HG02610 (cell line): ENCODE measurements at regions not wholly inside any gene's neighbourhood (a gene's known extent, or its start where the extent isn't known, plus 50 kb on each side); places are given as distances from the start of the nearest gene placed in this dataset.

Experiments
- ATAC-seq: cut with Tn5 transposase; IDR thresholded peaks from one replicate; pipeline ENCODE4 v1.9.1; 2021; ENCODE audit warnings: mild to moderate bottlenecking, moderate library complexity; ENCODE audit not compliant: unreplicated experiment

DNA sequence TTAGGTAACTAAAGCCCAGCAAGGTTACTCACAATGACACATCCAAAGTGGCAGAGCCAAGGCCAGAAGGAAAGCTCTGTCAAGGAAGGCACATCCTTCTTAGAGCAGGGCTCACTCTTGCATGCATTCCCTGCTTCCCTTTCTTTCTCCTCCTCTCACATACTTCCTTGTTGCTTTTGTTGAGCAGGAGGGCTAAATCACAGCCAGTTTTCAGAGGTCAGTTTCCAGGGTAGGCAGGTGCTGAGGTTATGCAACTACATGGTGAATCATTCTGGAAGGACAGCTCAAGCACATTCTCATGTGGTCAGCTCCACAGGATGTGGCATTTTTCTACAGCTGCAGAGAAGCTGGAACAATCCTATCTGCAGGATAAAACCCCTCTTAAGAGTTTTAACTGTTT, 275.6 kb downstream of the ZNF621 start:
- ATAC-seq = no peak

DNA sequence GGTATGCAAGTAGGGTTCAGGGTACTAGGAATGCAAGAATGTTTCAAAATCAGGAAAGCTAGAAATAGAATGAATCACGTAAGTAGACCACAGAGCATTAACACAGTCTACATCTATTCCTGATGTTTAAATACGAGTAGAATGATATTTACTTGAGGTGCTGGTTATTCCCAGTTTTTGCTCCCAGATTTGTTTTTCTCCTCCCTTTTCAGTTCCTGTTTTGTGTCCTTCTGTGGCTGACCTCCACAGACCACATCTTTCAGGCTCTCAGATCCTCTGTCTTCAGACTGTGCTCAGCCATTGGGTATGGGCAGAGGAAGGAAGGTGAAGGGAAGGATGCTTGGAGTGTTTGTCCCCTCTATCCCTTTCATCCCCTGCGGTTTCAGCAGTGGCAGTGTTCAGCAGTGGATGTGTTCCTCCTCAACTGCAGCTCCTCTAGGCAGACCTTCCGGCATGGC, 276.6 kb downstream of the ZNF621 start:
- no peak for ATAC-seq

DNA sequence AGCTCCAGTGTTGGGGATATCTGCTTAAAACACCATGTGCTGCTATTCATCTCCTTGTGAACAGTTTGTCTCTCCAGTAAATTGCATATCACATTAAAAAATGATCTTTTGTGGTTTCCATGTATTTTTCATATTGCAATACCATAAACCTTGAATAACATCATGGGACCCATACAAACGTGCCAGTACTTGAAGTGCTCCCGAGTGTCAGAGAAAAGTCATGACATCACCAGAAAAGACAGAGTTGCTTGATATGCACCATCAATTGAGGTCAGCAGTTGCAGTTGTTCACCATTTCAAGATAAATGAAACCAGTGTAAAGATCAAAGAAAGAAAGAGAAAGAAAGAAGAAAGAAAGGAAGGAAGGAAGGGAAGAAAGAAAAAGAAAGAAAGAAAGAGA, 278.6 kb downstream of the ZNF621 start:
- no peak for ATAC-seq

DNA sequence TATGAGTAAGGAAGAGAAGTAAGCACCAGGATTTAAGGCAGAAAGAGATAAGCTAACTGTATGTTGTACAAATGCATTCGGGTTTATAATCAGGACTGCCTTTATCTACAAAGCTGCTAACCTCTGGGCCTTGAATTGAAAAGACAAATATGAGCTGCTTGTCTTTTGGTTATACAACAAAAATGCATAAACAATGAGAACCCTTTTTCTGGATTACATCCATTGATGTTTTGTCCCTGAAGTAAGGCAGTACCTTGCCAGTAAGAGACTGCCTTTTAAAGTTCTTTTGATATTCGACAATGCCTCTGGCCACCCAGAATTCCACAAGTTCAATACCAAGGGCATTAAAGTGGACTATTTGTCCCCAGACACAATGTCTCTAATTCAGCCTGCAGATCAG, 280.7 kb downstream of the ZNF621 start:
- no peak for ATAC-seq

DNA sequence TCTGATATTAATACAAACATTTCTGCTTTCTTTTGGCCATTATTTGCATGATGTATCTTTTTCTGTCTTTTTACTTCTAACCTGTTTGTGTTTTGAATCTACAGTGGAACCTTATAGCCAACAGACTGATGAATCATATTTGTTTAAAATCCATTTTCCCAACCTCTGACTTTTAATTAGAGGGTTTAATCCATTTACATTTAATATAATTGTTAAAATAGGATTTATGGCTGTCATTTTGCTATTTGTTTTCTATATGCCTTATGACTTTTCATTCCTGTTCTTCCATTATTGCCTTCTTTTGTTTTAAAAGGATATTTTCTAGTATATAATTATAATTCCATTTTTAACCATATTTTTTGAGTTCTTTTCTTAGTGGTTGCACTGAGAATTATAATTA, 286.1 kb downstream of the ZNF621 start:
- no peak for ATAC-seq

DNA sequence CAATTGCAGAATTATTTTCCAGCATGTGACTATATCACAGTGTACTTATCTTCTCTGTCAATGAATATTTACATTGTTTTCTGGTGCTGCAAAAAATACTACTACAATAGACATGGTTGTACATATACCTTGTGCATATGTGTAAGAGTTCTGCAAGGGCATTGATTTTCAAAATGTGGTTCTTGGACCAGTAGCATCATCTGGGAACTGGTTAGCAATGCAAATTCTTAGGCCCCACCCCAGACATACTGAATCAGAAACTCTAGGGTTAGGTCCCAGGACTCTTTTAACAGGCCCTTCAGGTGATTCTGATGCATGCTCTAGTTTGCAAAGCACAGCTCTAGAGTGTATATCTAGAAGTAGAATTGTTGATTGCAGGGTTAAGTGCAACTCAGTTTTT, 292.3 kb downstream of the ZNF621 start:
- no peak for ATAC-seq

DNA sequence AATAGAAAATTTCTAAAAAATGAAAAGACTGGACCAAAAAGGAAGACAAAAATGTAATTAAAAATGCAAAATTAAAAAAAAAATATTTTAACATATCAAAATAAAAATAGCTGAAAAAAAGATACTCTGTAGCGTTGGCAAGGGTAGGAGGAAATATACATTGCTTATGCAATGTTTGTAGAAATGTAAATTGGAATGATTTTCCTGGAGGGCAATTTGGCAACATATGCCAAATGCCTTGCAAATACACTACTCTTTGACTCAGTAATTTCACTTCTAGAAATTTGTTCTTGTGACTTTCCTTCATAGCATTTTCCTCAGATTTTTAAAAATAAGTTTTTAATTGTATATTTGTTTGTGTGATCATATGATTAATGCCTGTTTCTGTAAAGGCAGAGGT, 296.6 kb downstream of the ZNF621 start:
- ATAC-seq = no peak

DNA sequence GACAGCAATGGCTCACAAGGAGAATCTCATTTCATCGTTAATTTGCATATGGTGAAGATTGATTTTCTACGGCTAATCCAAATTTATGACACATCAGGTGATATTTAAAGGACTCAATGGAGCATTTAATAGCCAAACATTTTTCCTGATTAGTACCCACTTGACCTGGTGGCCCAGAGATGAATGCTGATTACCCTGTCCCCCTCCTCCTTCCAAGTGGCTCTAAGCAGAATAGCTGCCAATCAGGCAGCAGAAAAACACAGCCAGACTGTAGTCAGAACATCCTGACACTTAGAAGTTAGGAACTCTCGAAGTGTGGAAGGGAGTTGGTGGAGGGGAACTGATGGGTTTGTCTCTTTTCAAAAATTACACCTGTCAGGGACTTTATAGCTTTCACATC, 302.5 kb downstream of the ZNF621 start:
- ATAC-seq = no peak

DNA sequence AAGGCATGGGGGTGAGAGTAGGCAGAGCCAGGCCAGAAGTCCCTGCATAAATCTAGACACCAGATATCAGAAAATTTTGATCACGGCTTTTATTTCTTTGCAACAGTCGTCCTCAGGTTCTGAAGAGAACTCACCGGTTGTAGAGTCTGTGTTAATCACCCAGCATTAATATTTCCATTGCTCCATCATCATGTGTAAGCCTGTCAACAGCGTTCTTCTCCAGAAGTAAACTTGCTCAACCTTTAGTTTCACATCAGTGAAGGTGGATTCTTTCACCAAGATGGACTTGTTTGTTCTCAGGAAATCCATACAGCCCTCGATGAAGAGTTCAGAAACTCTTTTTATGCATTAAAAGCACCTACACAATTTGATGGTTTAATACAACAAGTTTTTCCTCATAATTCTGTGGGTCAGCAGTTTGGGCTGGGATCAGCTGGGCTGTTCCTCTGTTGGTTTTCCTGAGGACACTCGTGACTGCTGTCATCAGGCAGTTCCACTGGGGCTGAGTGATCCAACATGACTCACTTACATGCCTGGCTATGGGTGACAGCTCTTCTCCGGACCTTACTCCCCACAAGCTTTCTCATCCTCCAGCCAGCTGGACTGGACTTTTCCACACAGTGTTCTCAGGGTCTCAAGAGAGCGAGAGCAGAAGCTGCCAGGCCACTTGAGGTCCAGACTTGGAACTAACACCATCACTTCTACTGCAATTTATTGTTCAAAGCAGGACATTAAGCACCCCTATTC, 303.4 kb downstream of the ZNF621 start:
- no peak for ATAC-seq

DNA sequence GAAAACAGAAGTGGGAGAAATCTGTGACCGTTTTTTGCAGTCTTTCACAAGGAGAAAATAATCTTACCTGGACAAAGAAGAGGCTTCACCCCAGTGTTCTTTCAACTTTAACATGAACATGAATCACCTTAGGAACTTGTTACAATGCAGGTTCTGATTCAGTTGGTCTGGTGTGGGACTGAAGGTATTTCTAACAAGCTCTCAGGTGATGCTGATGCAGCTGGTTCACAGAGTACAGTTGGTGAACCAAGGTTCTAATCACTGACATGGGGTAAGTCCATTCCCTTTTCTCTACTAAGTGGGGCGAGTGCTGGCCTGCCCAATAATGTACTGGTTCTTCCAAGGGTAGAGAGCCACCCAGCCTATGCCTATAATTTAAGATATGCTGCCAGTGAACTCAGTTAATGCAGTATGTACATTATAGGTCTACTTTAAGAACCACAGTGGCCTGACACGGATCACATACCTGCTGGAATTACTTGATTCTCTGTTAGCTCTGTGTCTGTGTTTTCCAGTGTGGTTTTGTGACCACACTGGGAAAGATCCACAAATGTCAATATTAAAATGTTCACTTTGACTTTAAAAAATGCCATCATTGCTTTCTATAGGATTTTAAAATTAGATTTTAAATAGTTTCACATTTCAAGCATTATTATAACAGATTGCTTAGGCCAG, 304.1 kb downstream of the ZNF621 start:
- no peak for ATAC-seq

DNA sequence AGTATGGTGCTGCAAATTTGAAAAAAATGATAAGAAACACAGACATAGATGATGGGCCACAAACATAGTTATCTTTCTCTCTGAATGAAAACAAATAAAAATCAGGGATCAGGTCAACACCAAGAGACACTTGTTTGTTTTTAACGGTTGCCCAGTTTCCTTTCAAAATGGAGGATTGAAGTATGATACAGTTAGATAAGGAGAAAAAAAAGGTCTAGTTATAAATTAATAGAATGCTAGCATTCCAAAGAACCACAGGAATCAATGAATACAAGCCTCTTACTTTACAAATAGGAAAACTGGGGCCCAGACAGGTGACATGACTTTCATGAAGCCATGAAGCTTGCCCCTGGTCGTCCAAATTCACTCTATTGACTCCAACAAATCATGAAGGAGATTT, 305.1 kb downstream of the ZNF621 start:
- no peak for ATAC-seq

DNA sequence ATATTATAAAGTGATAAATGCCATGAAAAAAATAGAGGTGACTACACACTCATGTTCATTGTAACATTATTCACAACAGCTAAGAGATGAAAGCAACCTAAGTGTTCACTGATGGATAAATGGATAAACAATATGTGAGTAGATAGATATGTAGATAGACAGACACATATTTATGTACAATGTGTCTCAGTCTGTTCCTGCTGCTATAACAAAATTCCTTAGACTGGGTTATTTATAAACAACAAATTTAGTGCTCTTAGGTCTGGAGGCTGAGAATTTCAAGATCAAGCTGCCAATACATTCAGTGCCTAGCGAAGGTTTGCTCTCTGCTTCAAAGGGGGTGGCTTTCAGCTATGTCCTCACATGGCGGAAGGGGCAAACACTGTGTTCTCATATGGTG, 312.5 kb downstream of the ZNF621 start:
- no peak for ATAC-seq

DNA sequence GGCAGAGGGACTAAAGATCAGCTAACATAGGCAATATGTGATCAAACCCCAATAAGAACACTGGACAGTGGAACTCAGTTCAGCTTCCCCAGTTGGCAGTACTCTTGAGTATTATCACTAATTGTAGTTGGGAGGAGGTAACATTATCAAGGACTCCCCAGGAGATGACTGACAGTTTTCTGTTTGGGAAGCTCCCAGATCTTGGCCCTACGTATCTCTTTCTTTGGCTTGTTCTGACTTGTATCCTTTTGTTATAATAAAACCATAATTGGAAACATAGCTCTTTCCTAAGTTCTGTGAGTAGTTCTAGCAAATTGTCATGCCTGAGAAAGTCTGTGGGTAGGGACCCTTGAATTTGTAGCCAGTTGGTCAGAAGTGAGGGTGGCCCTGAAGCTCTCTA, 316.4 kb downstream of the ZNF621 start:
- no peak for ATAC-seq

DNA sequence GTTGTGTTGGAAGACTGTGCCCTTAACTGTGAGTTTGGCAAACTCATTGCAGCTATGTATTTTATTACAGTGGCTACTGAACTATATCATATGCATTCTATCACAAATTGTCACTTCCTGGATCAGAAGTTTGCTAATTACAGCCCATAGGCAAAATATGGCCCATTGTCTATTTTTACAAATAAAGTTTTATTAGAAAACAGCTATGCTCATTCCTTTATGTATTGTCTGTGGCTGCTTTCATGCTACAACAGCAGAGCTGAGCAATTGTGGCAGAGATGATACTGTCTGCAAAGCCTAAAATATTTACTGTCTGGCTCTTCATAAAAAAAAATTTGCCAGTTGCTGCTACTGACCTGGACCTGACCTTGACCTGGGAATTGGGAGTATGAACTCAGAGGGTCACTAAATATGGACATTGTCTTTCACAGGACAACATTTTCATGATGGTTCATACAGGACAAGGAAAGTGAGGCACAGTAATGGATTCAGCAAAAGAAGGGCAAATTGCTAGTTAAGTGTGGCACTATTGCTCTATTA, 316.9 kb downstream of the ZNF621 start:
- no peak for ATAC-seq

DNA sequence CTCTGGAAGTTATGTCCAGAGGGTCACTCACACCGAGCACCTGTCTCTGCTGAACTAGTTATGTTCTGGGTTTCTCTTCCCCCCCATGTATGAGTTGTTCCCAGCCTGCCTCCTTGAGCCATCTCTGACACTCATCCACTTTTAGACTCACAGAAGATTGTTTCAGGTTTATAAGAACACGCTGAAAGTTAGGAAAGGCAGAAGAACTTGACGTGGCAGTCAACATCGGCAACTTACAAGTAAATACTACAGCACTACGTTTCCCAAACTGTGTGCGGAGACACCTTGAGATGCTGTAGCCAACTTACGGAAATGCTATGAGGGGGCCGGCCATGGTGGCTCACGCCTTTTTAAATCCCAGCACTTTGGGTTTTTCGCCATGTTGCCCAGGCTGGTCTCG, 318.0 kb downstream of the ZNF621 start:
- no peak for ATAC-seq

DNA sequence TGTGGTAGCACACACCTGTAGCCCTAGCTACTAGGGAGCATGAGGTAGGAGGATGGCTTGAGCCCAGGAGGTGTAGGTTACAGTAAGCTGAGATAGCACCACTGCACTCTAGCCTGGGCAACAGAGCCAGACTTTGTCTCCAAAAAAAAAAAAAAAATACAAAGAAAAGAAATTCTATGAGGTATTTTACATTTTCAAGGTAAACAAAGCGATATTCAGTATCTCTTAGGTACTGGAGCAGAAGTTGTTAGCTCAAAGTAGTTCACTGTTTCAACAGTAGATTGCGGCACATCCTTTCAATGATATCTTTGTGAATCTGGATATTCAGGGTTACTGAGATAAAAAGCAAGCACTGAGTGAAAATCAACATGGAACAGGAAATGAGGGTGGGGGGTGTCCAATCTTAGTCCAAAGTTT, 318.5 kb downstream of the ZNF621 start:
- ATAC-seq = no peak

DNA sequence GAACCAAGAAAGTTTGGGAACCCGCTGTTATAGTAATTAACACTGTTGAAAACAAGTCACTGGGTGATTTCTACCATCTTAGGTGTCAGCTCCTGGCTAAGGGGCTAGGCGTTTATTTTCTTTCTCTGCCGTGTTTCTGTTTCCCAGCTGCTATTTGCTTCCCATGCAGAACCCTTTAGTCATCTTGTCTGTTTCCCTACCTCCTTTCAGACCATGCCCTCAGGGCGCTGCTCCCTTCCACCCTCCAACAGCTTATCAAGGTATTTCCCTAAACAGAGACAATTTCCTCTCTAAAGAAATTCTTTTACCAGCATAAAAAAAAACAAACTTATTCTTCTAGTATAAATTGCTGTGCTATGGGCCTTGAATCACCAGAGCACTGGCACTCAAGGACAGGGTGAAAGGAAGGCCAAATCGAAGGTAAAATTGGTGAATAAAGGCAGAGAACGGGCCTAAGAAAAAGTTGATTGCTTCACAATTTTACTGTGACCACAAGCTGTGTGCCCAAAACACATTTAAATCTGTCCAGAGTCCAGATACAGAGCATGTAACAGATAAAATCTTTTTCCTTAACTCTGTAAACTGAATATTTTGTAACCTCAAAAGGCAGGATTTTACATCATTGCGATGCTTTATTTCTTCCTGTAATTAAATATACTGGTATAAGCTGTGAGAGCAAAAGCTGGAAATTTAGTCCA, 319.2 kb downstream of the ZNF621 start:
- ATAC-seq = no peak

DNA sequence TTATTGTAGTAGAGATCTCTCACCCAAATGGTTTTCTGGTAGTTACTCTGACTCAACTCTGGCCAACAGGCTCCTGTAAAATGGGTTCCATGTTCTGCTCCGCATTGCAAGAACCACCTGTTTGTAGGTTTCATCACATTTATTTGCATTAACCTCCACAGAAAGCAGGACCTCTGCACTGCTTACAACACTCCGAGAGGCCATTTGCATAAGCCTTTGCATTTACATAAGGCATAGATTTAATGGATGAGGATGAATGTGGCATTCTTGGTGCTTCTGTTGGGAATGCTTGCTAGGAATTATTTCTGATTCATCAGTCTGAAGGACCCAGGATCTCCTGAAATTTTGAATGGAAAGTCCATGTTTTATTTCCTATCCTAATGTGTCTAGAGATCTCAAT, 320.1 kb downstream of the ZNF621 start:
- ATAC-seq = no peak

DNA sequence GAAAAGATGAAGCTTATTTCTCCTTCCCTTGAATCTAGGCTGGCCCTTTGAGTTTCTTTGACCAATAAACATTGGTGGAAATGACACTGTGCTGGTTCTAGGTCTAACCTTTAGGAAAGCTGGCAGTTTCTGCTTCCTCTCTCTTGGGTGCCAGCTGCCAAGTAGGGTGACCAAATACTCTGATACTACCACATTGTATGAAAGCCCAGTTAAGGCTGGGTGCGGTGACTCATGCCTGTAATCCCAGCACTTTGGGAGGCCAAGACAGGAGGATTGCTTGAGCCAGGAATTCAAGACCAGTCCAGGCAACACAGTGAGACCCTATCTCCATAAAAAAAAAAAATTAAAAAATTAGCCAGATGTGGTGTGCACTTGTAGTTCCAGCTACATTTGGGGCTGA, 320.7 kb downstream of the ZNF621 start:
- no peak for ATAC-seq

DNA sequence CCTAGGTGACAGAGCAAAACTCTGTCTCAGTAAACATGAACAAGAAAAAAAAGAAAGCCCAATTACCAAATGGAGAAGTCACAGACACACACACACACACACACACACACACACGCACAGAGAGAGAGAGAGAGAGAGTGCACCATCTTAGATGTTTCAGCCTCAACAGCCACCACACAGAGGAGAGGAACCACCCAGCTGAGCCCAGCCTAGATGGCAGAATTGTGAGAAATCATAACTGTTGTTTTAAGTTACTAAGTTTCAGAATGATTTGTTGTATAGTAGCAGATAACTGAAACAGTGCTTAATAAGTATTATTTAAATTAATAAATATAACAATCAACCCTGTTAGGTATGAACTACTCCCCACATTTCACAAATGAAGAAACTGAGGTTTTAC, 321.2 kb downstream of the ZNF621 start:
- ATAC-seq = no peak

DNA sequence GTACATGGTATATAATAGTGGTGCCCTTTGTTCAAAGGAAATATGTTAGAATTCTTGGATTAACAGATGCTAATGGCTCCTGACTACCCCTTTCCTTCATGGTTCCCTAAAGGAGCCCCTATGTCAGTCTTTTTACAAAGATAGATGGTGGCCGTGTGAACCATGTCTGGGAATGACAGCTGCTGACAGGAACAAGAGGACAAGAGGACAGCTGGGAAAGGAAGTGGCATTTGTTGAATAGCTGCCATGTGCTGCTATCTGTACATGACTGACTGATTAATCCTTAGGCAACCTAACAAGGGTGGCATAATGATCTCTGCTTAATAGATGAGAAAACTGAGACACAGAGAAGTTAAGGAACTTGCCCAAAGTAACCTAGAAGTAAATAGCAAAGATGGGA, 321.7 kb downstream of the ZNF621 start:
- no peak for ATAC-seq

DNA sequence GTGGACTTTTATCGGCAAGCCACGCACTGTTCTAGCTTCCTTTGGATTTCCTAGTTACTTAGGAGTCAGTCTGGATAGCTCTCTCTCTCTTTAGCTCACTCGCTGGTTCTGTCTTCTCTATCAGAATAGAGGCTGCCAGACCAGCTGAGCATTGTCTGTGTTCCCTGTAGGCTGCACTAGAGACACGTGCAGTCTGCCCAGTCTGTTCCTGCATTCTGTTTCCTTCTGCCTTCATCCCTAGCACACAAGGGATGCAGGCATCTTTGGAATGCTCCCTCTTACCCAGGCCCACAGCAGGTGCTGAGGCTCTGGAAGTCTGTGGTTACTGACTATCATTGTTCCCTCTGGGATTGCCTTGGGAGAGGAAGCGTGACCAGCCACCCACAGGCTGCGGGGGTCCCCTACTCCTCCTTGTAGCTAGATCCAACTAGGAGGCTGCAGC, 322.8 kb downstream of the ZNF621 start:
- ATAC-seq = no peak
